NB4 (cell line): ENCODE measurements at regions not wholly inside any gene's neighbourhood (a gene's known extent, or its start where the extent isn't known, plus 50 kb on each side); places are given as distances from the start of the nearest gene placed in this dataset.
A peak's percentile ranks its signal among the peaks of the same experiment; 100 is the strongest.

Experiments used
- DNase-seq: peaks from one replicate; pipeline ENCODE4 v3.0.0; 2010; ENCODE audit warnings: low read depth
- H3K4me3 ChIP-seq: one replicate; pipeline ENCODE4 v1.5.1; 2011; ENCODE audit warnings: mild to moderate bottlenecking, low read depth, low read length, moderate library complexity
- MYC ChIP-seq: IDR thresholded peaks from 2 replicates; pipeline ENCODE4 v1.6.1; 2011; ENCODE audit warnings: low read depth, low read length
- POLR2A ChIP-seq: IDR thresholded peaks from 2 replicates; pipeline ENCODE4 v1.6.1; 2011; ENCODE audit warnings: mild to moderate bottlenecking; ENCODE audit not compliant: insufficient read length; ENCODE audit errors: extremely low read depth
- TF ChIP-seq, protein P1 (sequence below): IDR thresholded peaks from one replicate; pipeline ENCODE4 v1.5.1; 2012; ENCODE audit warnings: low read depth, low read length
- TF ChIP-seq, protein P2 (sequence below): IDR thresholded peaks from 2 replicates; pipeline ENCODE4 v1.6.1; 2011; ENCODE audit warnings: low read depth, low read length

DNA sequence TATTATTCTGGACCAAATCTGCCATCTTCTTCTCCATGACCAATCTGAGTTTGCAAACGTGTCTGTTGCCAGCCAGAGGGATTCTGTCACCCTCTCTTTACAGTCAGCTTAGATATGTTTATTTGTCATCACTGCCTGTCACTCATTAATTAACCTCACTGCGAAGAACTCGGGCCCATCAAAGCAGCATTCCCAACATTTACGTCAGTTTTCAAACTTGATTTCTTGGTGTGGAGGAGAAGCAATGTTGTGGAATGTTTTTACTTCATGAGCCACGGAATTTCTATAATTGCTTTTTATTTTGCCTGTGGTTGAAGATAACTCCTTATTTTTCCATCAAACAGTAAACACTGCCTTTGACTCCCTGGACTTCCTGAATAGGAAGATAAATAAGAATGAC is 91.8 kb upstream of the CNKSR3 start:
- H3K4me3 ChIP-seq, result no peak overlapping the region
- no peak for DNase-seq
- TF ChIP-seq, protein P1, sequence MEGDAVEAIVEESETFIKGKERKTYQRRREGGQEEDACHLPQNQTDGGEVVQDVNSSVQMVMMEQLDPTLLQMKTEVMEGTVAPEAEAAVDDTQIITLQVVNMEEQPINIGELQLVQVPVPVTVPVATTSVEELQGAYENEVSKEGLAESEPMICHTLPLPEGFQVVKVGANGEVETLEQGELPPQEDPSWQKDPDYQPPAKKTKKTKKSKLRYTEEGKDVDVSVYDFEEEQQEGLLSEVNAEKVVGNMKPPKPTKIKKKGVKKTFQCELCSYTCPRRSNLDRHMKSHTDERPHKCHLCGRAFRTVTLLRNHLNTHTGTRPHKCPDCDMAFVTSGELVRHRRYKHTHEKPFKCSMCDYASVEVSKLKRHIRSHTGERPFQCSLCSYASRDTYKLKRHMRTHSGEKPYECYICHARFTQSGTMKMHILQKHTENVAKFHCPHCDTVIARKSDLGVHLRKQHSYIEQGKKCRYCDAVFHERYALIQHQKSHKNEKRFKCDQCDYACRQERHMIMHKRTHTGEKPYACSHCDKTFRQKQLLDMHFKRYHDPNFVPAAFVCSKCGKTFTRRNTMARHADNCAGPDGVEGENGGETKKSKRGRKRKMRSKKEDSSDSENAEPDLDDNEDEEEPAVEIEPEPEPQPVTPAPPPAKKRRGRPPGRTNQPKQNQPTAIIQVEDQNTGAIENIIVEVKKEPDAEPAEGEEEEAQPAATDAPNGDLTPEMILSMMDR, result no peak
- TF ChIP-seq MYC (no peak), POLR2A (no peak)
- TF ChIP-seq, protein P2, sequence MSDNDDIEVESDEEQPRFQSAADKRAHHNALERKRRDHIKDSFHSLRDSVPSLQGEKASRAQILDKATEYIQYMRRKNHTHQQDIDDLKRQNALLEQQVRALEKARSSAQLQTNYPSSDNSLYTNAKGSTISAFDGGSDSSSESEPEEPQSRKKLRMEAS, result no peak

DNA sequence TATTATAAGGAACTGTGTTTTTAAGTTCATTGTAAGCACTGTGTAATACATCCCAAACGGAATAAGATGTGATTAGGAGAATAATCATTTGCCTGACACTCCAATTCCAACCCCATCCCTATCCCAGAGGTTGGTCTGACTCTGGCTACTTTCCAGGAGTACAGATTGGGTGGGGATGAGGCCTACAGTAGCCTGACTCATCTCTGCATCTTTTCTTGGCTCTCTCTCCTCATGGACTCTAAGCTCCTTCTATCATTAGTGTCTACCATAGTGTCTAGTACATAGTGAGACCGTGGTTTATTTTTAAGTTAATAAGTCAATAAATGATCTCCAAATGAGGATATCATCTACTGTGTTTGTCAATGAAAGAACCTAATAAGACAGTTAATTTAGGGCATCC is 92.2 kb upstream of the CNKSR3 start:
- no peak for TF ChIP-seq POLR2A
- TF ChIP-seq MYC, result no peak
- TF ChIP-seq, protein P2, result no peak
- TF ChIP-seq, protein P1, result no peak
- H3K4me3 ChIP-seq, result no peak overlapping the region
- no peak for DNase-seq

DNA sequence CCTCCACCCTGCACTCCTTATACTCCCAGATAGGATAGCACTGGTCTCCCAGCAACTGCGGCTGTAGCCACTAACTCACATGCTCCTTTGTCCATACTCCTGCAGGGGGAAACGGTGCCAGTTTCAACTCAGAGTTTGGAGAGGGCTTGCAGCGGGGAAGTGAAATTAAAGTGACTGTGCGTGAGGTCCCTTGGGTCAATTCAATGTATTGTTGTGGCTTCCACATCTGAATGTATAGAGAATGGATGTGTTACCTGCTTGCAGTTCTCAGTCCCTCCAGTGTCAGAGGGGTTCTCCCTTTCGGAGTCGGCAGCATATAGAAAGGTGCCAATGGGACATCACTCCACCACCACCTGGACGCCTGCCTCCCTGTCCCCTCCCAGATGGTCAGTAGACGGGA is 93.6 kb upstream of the CNKSR3 start:
- TF ChIP-seq, protein P1, result no peak
- no peak for TF ChIP-seq MYC
- TF ChIP-seq, protein P2, result no peak
- no peak for TF ChIP-seq POLR2A
- peak; percentile 25 for DNase-seq
- no peak overlapping the region for H3K4me3 ChIP-seq

DNA sequence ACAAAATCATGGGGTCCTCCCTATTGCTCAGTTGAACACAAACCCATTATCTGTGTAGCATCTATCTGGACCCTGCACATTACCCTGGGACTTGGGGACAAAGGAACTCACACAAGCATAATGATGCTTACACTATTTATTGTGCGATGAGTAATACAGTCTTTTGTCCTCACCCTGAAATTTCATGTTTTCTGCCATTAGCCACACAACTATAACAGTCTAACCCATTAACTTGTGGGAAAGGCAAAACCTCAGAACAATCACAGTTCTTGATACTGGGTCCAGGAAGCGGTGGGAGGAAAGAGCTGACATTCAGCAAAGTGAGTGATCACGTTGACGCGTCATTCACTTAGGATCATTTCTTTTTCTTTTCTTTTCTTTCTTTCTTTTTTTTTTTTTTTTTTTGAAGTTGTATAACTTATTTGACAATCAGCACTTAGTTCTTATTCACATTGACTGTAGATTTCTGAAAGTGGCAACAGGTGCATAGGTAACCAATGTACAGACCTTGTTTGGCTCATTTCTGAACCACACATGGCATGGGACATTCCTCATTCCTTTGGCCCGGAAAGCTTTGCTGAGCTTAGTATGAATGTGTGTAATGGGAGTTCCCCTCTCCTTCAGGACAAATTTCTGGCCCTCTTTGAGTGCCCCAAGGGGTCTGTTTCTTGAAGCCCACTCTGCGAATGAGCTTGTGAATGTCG is 94.8 kb upstream of the CNKSR3 start:
- DNase-seq, result no peak
- TF ChIP-seq MYC, result no peak
- TF ChIP-seq, protein P1, result no peak
- no peak overlapping the region for H3K4me3 ChIP-seq

DNA sequence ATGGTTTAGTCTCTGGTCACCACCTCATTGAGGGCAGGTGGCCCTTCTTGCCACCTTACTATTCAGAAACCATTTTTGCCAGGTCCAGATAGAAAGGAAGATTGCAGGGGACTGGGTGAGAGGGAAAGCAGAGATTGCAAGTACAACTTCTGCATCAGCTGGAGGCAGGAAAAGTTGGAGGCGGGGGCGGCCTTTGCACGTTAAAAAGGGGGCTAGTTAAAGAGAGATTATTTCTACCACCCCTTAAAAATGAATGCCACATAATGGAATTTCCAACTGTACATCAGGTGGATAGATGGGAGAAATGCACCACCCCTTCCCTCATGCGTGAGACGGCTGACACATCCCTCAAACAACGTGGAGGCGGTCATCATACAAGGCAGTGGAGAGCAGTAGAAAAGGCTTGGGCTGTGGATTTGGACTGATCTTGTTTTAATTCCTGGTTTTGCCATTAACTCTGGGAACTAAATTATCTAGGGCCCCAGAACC is 95.4 kb upstream of the CNKSR3 start:
- no peak for DNase-seq
- no peak overlapping the region for H3K4me3 ChIP-seq
- TF ChIP-seq POLR2A, result no peak
- no peak for TF ChIP-seq MYC
- TF ChIP-seq, protein P2, result no peak
- TF ChIP-seq, protein P1, result no peak
